ENCODE measurements at regions not wholly inside any gene's neighbourhood (a gene's known extent, or its start where the extent isn't known, plus 50 kb on each side); places are given as distances from the start of the nearest gene placed in this dataset.

DNA sequence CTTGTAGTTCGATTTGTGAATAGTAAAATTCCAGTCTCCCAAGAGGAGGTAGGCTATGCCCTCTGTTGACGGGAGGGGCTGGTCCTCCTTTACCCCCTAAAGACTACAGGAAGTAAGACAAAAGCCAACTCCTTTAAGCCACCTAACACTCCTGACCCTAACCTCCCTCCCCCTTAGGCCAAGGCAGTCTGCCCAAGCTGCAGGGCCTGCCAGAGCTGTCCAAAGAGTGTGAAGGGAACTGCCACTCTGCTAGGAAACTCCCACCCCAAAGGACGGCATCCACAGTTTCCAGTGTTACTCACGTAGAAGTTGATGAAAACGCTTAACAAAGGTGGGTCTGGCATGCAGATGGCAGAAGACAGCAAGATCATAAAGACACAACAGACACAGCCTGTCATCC, 803.2 kb downstream of the PLA2G4A start:
- TF ChIP-seq, protein P1, sequence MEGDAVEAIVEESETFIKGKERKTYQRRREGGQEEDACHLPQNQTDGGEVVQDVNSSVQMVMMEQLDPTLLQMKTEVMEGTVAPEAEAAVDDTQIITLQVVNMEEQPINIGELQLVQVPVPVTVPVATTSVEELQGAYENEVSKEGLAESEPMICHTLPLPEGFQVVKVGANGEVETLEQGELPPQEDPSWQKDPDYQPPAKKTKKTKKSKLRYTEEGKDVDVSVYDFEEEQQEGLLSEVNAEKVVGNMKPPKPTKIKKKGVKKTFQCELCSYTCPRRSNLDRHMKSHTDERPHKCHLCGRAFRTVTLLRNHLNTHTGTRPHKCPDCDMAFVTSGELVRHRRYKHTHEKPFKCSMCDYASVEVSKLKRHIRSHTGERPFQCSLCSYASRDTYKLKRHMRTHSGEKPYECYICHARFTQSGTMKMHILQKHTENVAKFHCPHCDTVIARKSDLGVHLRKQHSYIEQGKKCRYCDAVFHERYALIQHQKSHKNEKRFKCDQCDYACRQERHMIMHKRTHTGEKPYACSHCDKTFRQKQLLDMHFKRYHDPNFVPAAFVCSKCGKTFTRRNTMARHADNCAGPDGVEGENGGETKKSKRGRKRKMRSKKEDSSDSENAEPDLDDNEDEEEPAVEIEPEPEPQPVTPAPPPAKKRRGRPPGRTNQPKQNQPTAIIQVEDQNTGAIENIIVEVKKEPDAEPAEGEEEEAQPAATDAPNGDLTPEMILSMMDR (conservative IDR thresholded peaks at IDR 0.05; ENCODE audit: low read depth in 2 of 2) = no peak
- TF ChIP-seq EZH2phosphoT487 (IDR thresholded peaks at IDR 0.05; ENCODE audit: unreplicated experiment) (no peak), STAT1 (IDR thresholded peaks at IDR 0.05; ENCODE audit: unreplicated experiment) (no peak), EZH2 (IDR thresholded peaks at IDR 0.05; ENCODE audit: low read depth, unreplicated experiment) (no peak), POLR2AphosphoS5 (IDR thresholded peaks at IDR 0.05; ENCODE audit: low read depth) (no peak), CREB1 (CRISPR knock-in tag; IDR thresholded peaks at IDR 0.05; ENCODE audit: low read depth) (no peak), JUNB (IDR thresholded peaks at IDR 0.05; ENCODE audit: unreplicated experiment) (no peak), ZNF331 (CRISPR knock-in tag; IDR thresholded peaks at IDR 0.05; ENCODE audit: low read depth) (no peak)
- TF ChIP-seq, protein P2, sequence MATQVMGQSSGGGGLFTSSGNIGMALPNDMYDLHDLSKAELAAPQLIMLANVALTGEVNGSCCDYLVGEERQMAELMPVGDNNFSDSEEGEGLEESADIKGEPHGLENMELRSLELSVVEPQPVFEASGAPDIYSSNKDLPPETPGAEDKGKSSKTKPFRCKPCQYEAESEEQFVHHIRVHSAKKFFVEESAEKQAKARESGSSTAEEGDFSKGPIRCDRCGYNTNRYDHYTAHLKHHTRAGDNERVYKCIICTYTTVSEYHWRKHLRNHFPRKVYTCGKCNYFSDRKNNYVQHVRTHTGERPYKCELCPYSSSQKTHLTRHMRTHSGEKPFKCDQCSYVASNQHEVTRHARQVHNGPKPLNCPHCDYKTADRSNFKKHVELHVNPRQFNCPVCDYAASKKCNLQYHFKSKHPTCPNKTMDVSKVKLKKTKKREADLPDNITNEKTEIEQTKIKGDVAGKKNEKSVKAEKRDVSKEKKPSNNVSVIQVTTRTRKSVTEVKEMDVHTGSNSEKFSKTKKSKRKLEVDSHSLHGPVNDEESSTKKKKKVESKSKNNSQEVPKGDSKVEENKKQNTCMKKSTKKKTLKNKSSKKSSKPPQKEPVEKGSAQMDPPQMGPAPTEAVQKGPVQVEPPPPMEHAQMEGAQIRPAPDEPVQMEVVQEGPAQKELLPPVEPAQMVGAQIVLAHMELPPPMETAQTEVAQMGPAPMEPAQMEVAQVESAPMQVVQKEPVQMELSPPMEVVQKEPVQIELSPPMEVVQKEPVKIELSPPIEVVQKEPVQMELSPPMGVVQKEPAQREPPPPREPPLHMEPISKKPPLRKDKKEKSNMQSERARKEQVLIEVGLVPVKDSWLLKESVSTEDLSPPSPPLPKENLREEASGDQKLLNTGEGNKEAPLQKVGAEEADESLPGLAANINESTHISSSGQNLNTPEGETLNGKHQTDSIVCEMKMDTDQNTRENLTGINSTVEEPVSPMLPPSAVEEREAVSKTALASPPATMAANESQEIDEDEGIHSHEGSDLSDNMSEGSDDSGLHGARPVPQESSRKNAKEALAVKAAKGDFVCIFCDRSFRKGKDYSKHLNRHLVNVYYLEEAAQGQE (IDR thresholded peaks at IDR 0.05; ENCODE audit: unreplicated experiment) = no peak

Measured in GM23338 (cell line).